UCSD-AML1 (cell line): ENCODE measurements at regions not wholly inside any gene's neighbourhood (a gene's known extent, or its start where the extent isn't known, plus 50 kb on each side); places are given as distances from the start of the nearest gene placed in this dataset.
"Not testable (repeated sequence)": the region's sequence is repeated elsewhere in the genome, so short reads cannot be mapped to it uniquely, and the experiment has no call there.

ENCODE experiments used
- DNase-seq: peaks from one replicate; lab custom pipeline; 2025; ENCODE audit not compliant: unreplicated experiment; lab: John Stamatoyannopoulos, UW

DNA sequence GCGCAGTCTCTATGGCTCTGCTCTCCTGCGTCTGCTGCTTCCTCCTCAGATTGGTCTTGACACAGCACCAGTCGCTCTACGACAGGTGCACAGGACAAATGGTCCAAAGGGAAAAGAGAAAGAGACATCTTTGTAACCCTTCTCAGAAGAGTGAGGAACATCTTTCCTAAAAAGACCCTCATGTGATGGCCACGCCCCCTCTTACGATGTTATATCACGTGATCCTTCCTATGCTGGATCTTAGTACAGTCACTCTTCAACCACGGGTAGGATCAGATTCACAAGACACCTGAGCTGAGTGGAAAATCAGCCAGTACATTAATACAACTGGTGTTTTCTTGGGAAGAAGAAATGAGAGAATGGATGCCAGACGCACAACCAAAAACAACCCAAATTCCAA, 262.2 kb upstream of the CELF2 start:
- DNase-seq, result no peak

DNA sequence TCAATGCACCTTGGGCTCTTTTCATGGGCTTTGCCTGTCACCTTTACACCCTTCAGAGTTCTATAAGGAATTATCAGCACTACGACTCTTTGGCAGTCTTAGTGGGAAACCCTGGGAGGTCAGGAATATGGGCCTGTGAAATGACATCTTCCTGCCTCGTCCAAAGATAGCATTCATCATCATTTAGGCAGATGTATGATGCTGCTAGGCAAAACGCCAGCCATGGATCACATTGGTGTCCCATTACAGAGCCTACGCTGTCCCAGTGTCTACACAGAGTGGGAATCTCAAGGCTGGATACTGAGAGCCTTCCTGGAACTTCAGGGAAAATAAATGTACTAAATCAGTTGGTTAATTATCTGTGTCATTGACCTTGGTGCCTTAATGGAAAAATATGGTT, 259.4 kb upstream of the CELF2 start:
- DNase-seq, result no peak

DNA sequence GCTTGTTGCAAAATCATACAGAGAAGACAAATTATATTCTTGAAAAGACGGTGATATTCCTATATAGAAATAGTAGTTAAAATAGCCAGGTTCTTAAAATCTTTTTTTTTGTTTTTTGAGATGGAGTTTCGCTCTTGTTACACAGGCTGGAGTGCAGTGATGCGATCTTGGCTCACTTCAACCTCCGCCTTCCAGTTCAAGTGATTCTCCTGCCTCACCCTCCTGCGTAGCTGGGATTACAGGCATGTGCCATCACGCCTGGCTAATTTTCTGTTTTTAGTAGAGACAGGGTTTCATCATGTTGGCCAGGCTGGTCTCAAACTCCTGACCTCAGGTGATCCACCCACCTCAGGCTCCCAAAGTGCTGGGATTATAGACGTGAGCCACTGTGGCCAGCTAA, 257.9 kb upstream of the CELF2 start:
- not testable (repeated sequence) for DNase-seq

DNA sequence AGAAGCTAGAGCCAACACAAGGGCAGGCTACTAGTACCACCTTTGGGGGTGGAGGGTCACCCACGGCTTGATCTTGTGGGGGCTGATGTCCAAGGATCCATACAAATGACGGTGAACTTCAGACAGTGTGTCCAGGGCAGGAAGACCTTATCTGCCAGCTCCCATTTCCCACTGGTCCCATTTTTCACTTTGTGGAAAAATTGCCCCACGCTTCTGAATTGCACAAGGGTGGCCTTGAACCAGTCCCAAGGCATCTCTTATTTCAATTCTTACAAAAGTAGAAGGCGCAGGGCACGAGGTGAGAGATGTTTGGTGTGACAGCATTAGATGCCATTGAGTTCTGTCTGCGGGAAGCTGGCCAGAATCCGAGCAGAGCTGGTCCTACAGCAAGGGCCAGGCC, 252.7 kb upstream of the CELF2 start:
- no peak for DNase-seq

DNA sequence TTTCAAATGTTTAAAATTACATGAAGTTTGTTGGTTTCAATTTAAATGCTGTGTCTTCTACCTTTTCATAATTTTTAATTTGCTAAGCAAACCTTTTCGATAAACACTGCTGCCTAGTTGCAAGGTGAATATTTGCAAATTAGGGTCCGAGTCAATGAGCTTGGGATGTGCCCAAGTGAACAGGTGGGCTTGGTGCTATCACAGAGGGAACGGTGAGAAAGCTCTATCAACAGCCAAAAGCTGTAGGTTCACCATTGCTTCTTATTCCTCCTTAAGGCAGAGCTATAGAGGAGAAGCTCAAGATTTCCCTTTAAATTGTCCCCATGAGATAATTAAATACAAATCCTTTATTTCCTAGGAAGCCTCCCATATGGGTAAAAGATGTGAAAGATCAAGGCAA, 245.3 kb upstream of the CELF2 start:
- DNase-seq, result no peak

DNA sequence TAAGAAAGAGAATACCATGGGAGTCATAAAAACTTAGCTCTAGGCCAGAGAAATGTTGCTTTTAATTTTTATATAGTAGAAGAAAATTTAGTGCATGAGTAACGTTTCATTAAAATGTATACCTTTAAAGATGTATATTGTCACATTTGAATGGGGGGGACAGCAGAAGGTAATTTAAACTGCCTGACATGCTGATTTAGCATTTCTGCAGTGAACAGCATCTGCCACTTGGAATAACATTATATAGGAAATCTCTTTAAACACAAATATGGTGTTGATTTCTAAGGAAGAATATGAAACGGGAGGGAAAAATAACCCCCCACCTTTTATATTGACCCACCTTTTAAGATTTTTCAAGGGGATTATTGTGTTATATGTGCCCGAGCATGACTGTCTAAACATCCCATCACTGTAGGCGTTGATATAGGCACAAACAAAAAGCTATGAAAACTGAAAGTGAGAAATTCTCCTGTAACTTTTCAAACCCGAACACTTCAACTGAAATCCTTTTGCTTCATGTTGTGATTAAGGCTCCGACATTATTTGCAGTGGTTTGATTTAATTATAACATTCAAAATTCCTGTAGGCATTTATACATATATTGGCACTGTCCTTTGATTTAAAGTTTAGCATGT, 244.7 kb upstream of the CELF2 start:
- no peak for DNase-seq

DNA sequence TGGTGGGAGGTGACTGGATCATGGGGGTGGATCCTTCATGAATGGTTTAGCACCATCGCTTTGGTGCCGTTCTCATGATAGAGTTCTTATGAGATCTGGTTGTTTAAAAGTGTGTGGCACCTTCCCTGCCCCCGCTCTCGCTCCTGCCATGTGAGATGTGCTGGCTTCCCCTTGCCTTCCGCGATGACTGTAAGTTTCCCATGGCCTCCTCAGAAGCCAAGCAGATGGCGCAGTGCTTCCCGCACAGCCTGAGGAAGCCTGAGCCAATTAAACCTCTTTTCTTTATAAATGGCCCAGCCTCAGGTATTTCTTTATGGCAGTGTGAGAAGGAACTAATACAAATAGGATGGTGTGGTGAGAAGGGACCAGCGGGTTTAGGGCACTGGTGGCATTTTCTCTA, 243.3 kb upstream of the CELF2 start:
- DNase-seq, result no peak

DNA sequence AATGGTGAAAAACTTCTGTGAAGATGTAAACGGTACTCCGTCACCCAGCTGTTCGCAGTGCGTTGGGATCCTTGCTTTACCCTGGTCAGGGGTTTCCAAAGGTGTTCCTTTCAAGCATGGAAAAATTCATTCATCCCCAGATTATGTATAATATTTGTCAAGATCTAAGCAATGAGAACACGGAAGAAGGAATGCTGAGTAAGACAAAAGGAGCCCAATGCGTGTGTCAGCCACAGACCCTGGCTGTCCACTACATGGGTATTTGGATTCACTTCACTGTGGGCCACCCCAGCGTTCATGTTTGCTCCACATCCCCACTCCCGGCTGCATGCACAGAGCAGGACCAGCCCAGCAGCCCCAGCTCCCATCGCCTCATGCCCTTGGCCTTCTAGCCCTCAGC, 241.3 kb upstream of the CELF2 start:
- no peak for DNase-seq

DNA sequence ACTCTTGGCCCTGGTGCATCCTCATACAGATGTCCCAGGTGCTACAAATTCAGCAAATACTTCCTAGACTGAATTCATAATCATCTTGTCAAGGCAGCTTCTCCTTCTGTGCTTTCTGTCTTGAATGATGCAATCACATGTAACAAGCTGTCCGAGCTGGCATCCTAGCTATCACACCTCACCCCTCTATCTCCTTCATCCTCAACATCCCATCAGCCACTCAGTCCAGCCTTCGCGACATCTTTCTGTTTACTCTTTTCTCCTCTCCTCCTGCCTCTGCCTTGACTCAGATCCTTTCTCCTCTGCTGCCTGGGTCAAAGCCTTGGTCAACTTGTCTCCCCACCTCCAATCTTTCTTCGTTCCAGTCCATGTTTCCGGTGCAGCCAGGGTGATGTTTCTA, 240.4 kb upstream of the CELF2 start:
- DNase-seq, result no peak

DNA sequence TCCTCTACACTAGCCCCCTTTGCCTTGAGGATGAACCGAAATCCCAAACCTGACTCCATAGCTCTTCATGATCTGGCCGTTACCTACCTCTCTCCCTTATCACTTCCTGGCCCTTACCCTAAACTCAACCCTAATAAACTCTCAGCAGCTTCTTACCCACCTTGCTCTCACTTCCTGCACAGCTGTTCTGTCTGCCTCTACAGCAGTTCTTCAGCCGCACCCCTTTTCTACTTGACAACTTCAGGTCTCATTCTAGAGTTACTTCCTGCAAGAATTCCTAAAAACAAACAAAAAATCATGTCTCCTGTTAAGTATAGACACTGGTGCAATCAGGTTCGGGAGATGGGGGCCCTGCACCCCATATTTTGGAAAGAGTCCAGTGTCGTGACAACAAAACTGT, 239.9 kb upstream of the CELF2 start:
- no peak for DNase-seq

DNA sequence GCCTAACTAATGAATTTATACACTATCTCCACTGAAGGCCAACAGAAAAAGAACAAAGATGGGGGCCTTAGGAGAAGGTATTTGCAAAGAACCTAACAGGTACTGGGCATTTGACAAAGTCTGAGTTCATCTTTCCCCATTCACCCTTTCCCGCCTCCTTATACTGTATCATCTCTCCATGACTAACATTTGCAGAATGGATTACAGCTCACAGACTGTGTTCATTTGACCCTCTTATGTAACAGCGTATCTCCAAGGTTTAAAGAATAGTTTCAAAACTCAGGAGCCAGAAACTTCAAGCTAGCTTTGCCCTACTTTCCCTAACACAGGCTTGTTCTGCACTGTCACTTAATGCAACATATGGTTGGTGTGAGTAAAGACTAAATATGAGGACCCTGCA, 238.7 kb upstream of the CELF2 start:
- DNase-seq, result no peak

DNA sequence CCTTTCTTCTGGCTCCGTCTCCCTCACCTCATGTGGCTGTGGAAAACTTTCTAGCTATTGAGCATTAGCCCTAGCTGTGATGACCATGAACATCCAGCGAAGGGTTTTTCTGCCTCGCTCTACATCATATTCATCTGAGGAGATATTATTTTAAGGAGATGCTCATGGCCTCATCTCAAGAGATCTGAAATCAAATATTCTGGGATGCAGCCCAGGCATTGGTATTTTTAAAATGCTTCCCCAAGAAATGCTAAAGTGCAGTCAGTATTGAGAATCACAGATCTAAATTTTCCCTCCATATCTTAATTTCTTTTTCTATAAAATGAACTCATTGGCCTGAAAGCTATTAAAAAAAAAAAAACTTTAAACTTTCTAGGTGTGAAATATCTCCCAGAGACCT, 238.2 kb upstream of the CELF2 start:
- DNase-seq, result no peak

DNA sequence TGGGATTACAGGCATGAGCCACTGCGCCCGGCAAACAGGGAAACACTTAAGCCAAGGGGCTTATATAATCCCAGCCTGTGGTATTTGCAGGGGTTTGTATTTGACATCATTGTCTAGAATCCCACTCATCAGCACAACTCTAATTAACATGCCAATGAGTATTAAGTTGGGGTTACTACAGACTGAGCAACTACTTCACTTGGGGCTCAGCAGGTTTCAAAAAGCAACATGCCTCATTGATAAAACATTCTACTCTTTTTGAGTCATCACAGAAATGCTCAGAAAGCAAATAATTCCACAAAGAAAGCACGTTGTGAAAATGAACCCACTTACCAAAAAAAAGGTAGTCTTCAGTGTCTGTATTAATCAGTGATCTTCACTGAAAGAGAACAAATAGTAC, 236.9 kb upstream of the CELF2 start:
- no peak for DNase-seq

DNA sequence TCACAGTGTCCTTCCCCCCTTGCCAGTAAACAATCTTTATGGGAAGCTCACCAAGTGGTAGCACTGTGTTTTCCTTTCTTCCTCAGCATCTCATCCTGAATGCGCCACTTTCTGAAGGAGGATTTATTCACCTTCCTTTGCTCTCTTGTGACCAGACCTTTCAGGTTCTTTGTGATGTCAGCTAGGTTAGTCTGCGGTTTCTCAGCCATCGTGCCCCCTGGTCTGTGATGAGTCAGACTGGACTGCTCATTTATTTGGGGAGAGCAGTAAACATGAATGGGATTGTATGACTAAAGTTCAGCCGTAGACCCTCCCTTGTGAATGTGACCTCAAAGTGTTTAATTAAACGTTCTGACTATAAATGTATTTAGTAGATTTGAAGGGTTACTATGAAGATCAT, 235.1 kb upstream of the CELF2 start:
- no peak for DNase-seq

DNA sequence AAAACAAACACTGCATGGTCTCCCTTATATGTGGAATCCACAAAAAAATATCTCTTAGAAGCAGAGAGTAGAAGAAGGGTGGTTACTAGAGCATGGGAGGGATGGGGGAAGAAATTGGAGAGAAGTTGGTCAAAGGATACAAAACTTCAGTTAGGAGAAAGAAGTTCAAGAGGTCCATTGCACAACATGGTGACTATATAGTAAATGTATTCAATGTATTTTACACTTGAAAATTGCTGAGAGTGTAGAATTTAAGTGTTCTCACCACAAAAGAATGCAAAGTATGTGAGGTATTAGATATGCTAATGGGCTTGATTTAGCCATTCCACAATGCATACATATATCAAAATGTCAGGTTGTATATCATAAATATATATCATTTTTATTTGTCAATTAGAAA, 232.0 kb upstream of the CELF2 start:
- DNase-seq, result no peak

DNA sequence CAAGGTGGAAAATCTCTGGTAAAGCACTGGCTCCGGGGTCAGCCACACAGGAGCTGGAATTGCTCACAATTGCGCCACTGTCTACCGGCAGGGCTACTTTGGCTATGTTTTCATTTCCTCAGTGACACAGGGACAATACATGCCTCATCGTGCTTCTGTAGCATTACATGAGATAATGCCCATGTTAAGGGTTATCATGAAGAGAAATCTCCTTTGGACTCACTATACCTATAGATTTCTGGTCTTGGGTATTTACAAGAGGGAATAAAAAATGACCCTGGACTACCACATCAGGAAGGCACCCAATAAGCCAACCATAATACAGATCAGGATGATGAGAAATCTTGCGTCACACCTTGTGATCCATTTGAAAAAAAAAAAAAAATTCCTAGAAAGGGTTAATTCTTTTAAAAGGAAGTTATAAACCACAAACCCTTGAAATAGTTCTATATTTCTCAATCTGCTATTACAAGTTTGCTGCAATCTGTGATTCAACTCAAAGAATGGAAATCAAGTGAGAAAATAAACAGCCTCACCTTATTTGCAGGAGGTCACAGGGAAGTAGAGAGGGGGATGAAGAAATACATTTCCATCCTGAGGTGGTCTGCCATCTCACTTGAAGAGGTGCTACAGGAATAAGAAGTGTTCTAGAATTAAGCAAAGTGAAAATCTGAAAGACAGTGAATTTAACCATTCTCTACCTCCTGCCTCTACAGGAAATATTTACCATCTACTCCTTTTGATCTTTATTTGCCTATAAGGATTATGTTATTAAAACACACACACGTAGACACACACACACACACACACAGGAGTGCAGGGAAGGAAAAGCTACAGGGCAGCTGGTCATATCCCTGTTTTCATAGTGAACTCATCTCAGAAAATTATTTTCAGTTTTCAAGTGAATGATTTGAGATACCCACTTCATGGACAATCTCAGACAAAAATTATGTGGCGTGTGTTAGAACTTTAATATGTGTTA, 231.3 kb upstream of the CELF2 start:
- DNase-seq, result no peak

DNA sequence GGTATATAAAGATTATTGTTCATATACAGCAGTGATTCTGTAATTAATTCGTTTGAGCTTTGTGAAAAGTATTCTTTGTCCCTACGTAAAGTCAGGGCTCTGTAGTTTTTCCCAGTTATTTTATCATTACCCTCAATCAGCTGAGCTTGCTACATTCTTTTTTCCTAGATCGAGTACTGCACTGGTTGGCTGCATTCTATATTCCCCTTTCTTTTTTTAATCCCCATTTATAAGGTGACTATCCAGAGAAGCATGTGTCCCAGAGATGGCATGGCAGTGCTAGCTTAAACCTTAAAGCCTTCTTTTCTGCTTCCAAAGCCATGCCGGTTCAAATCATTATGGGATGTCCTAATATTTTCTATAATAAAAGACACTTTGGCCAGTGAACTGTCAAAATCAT, 230.1 kb upstream of the CELF2 start:
- no peak for DNase-seq

DNA sequence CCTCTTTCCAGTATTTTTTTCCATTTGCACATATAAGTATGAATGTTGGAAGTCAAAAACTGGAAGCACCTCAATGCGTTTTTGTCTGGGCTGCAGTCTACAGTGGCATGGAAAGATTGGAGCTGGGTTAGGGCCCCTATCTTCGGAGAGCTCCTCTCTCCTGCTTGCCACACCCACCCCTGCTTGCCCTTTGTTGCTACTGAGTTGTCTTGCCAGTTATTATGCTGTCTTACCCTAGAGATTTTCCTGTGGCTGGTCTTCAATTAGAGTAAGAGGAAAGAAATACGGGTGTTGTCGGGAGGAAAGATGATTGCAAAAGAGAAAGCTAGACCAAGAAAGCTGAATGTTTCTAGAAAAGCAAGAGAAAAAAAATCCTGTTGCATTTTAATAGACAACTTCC, 228.9 kb upstream of the CELF2 start:
- DNase-seq, result no peak

DNA sequence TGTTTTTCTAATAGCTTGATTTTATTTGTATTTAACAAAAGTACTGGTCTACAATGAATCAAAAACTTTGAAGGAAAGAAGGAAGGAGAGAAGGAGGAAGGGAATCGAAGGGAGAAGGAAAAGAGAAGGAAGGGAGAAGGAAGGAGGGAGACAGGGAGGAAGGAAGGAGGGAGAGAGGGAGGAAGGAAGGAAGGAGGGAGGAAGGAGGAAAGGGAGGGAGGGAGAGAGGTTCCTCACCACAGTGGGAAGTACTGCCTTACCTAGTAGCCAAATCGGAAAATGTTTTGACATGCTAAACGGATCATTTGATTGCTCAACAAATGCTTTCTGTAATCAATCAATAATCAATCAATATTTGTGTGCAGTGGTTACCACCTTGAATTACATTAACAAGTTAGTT, 225.8 kb upstream of the CELF2 start:
- no peak for DNase-seq

DNA sequence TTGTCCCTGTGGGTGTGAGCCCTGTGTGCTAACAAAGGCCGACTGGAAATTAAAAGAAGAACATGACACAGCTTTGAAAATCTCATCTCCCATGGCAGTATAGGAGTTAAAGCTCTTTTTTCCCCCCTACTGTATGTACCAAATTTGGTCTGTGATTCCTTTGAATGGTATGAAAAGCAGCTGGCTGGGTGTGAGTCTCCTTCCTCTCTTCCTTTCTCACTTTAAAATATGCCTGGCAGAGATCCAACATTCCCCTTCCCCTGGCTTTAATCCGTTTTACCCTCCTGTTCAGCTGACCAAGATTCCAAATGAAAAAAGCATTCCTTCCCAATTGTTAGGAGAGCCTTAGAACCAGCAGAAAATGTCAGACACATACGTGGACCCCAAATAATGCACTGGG, 225.0 kb upstream of the CELF2 start:
- DNase-seq, result no peak

DNA sequence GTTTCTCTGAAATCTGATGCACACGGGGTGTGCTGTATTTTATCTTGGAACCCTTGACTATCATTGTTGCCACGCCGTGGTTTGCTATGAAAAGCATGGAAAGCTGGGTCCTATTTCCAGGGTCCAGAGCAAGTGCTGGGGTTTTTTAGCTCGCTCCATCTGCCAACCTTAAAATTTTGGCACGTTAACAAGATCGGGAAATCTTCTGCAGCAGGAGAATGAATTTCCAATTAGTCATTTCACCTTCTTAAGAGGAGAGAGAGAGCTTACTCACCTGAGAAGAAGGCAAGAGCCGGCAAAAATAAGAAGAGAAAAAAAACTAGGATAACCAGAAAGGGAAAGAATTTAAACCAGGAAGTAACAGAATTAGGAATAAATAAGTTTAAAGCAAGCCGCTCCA, 223.6 kb upstream of the CELF2 start:
- DNase-seq, result no peak

DNA sequence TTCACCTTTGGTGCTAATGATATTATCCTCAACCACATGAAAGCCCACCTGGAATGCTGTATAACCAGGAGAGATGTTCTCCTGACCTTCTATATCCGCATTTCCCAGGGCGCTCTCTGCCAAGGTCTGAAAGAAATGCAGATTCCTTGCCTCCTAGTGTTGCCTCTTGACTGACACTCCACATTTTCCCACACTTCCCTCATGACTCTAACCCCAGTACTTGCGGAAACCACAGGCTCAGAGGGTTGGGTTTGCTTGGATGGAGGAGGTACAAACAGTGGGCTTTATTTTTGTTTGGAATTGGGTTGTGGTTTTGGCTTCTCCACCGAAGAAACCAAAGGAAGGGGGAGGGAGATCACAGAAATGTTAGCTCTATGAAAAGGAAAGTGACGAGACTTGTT, 222.9 kb upstream of the CELF2 start:
- DNase-seq, result peak; percentile 38
